ENCODE measurements at regions not wholly inside any gene's neighbourhood (a gene's known extent, or its start where the extent isn't known, plus 50 kb on each side); places are given as distances from the start of the nearest gene placed in this dataset.

DNA sequence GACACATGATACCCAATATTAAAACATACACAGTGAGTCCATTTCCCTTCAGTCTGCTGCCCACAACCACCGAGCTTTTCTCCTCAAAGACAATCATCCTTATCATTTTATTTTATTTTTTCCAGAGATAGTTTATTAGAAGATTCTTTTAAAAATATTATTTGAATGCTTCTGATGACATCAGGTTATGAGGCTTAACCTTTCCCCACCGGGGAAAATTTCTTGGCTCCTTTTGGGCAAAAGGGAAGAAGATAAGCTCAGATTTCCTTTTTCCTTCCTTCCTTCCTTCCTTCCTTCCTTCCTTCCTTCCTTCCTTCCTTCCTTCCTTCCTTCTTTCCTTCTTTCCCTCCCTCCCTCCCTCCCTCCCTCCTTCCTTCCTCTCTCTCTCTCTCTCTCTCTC lies 149.5 kb upstream of the CITED2 start:
- TF ChIP-seq, protein P1, sequence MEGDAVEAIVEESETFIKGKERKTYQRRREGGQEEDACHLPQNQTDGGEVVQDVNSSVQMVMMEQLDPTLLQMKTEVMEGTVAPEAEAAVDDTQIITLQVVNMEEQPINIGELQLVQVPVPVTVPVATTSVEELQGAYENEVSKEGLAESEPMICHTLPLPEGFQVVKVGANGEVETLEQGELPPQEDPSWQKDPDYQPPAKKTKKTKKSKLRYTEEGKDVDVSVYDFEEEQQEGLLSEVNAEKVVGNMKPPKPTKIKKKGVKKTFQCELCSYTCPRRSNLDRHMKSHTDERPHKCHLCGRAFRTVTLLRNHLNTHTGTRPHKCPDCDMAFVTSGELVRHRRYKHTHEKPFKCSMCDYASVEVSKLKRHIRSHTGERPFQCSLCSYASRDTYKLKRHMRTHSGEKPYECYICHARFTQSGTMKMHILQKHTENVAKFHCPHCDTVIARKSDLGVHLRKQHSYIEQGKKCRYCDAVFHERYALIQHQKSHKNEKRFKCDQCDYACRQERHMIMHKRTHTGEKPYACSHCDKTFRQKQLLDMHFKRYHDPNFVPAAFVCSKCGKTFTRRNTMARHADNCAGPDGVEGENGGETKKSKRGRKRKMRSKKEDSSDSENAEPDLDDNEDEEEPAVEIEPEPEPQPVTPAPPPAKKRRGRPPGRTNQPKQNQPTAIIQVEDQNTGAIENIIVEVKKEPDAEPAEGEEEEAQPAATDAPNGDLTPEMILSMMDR (IDR thresholded peaks at IDR 0.05), result no peak
- TF ChIP-seq POLR2A (IDR thresholded peaks at IDR 0.05), result no peak

Data from Peyer's patch (tissue), 4 donors.